WTC11 (cell line): ENCODE measurements at regions not wholly inside any gene's neighbourhood (a gene's known extent, or its start where the extent isn't known, plus 50 kb on each side); places are given as distances from the start of the nearest gene placed in this dataset.
"Not testable (repeated sequence)": the region's sequence is repeated elsewhere in the genome, so short reads cannot be mapped to it uniquely, and the experiment has no call there.

Source experiments
- ATAC-seq: fragments of 200-7000 bp; cut with Tn5 transposase; 2 replicates; pipeline ENCODE4 v1.10.0; 2021; ENCODE audit warnings: mild to moderate bottlenecking, moderate library complexity
- CTCF ChIA-PET: fragments of 300-600 bp; sonication (Branson Sonifier 250); formaldehyde crosslinking; loops from one replicate; lab custom pipeline; 2021; ENCODE audit warnings: antibody characterized with exemption; lab: Charles Lee
- POLR2A ChIA-PET: fragments of 350-600 bp; sonication (Branson Sonifier 250); formaldehyde crosslinking; loops from one replicate; lab custom pipeline; 2021; ENCODE audit warnings: antibody characterized with exemption; lab: Charles Lee
- DNase-seq: peaks from one replicate; pipeline ENCODE4 v3.0.0; 2021; ENCODE audit warnings: low spot score
- H3K27ac Mint-ChIP-seq: 2 replicates; pipeline ENCODE4 v1.8.0; 2021; ENCODE audit warnings: mixed read lengths
- H3K27me3 Mint-ChIP-seq: 2 replicates; pipeline ENCODE4 v1.8.0; 2021; ENCODE audit warnings: low read depth, mild to moderate bottlenecking, moderate library complexity, mixed read lengths
- H3K36me3 Mint-ChIP-seq: 2 replicates; pipeline ENCODE4 v1.8.0; 2021; ENCODE audit warnings: mixed read lengths
- H3K4me1 Mint-ChIP-seq: 2 replicates; pipeline ENCODE4 v1.8.0; 2022; ENCODE audit warnings: mixed read lengths
- H3K4me3 Mint-ChIP-seq: 2 replicates; pipeline ENCODE4 v1.8.0; 2021; ENCODE audit warnings: mild to moderate bottlenecking, moderate library complexity, mixed read lengths
- H3K9me3 Mint-ChIP-seq: 2 replicates; pipeline ENCODE4 v1.8.0; 2021; ENCODE audit warnings: mixed read lengths
- CREB1 ChIP-seq: sonication (generic); formaldehyde crosslinking; IDR thresholded peaks from 2 replicates; pipeline ENCODE4 v1.8.0; 2023; ENCODE audit warnings: mild to moderate bottlenecking, missing genetic modification reagents
- IRF2 ChIP-seq: sonication (generic); formaldehyde crosslinking; IDR thresholded peaks from 2 replicates; pipeline ENCODE4 v1.8.0; 2022; ENCODE audit warnings: low read depth, missing genetic modification reagents, borderline replicate concordance
- MXD4 ChIP-seq: fragments of 250-450 bp; sonication (Bioruptor Pico); IDR thresholded peaks from 2 replicates; pipeline ENCODE4 v1.8.0; 2021; ENCODE audit warnings: mild to moderate bottlenecking, moderate library complexity, borderline replicate concordance
- NFYB ChIP-seq: sonication (generic); formaldehyde crosslinking; conservative IDR thresholded peaks from 2 replicates; pipeline ENCODE4 v1.8.0; 2022; ENCODE audit warnings: low read depth, missing genetic modification reagents
- OVOL2 ChIP-seq: fragments of 250-450 bp; sonication (Bioruptor Pico); IDR thresholded peaks from 2 replicates; pipeline ENCODE4 v1.9.0; 2021; ENCODE audit warnings: mild to moderate bottlenecking, borderline replicate concordance
- SMAD3 ChIP-seq: sonication (generic); formaldehyde crosslinking; IDR thresholded peaks from 2 replicates; pipeline ENCODE4 v1.8.0; 2022; ENCODE audit warnings: missing genetic modification reagents, mild to moderate bottlenecking, borderline replicate concordance
- TEAD4 ChIP-seq: sonication (generic); formaldehyde crosslinking; IDR thresholded peaks from 2 replicates; pipeline ENCODE4 v1.8.0; 2022; ENCODE audit warnings: mild to moderate bottlenecking, missing genetic modification reagents
- ZNF121 ChIP-seq: sonication (generic); formaldehyde crosslinking; IDR thresholded peaks from 2 replicates; pipeline ENCODE4 v1.8.0; 2023; ENCODE audit warnings: missing genetic modification reagents
- ZNF232 ChIP-seq: sonication (generic); formaldehyde crosslinking; IDR thresholded peaks from 2 replicates; pipeline ENCODE4 v1.8.0; 2022; ENCODE audit warnings: mild to moderate bottlenecking, missing genetic modification reagents
- ZNF317 ChIP-seq: sonication (generic); formaldehyde crosslinking; IDR thresholded peaks from 2 replicates; pipeline ENCODE4 v1.8.1; 2023; ENCODE audit warnings: low read depth, mild to moderate bottlenecking, moderate library complexity, missing genetic modification reagents, borderline replicate concordance
- ZNF396 ChIP-seq: fragments of 250-450 bp; sonication (Bioruptor Pico); IDR thresholded peaks from 2 replicates; pipeline ENCODE4 v1.8.0; 2021; ENCODE audit warnings: mild to moderate bottlenecking, moderate library complexity, borderline replicate concordance
- TF ChIP-seq, protein P1 (sequence below): sonication (generic); formaldehyde crosslinking; conservative IDR thresholded peaks from 2 replicates; pipeline ENCODE4 v1.8.1; 2022; ENCODE audit warnings: mild to moderate bottlenecking, missing genetic modification reagents
- TF ChIP-seq, protein P2 (sequence below): sonication (generic); formaldehyde crosslinking; IDR thresholded peaks from 2 replicates; pipeline ENCODE4 v1.8.1; 2022; ENCODE audit warnings: low read depth, missing genetic modification reagents, borderline replicate concordance
- TF ChIP-seq, protein P3 (sequence below): sonication (generic); formaldehyde crosslinking; IDR thresholded peaks from 2 replicates; pipeline ENCODE4 v1.8.1; 2023; ENCODE audit warnings: mild to moderate bottlenecking, missing genetic modification reagents
- TF ChIP-seq, protein P4 (sequence below): sonication (generic); formaldehyde crosslinking; IDR thresholded peaks from 2 replicates; pipeline ENCODE4 v1.8.0; 2022; ENCODE audit warnings: mild to moderate bottlenecking, missing genetic modification reagents
- TF ChIP-seq, protein P5 (sequence below): fragments of 200-600 bp; IDR thresholded peaks from 2 replicates; pipeline ENCODE4 v1.8.0; 2022; ENCODE audit warnings: antibody characterized with exemption
- TF ChIP-seq, protein P6 (sequence below): sonication (generic); formaldehyde crosslinking; IDR thresholded peaks from 2 replicates; pipeline ENCODE4 v1.8.1; 2022; ENCODE audit warnings: mild to moderate bottlenecking, missing genetic modification reagents, moderate library complexity, borderline replicate concordance
- TF ChIP-seq, protein P7 (sequence below): sonication (generic); formaldehyde crosslinking; IDR thresholded peaks from 2 replicates; pipeline ENCODE4 v1.8.0; 2022; ENCODE audit warnings: missing genetic modification reagents

DNA sequence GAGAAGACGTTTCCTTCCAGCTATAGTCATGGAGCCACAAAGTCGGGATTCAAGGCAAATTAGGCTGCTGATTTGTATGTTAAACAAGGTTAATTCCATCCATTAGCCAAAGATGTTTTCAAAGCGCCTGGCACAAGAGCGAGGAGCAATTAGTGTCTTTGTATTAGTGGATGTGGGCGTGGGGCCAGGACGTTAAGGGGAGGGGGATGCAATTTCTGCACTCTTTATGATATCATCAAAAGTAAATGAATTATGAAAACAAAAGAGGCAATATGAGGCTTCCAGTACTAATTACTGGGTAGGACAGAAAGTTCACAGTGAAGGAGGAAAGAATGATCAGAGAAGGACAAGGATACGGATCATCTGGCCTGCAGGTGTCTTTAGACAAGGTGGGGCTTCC is 230.9 kb upstream of the MSX2 start:
- Mint-ChIP-seq H3K27ac (no peak overlapping the region), H3K9me3 (peaks cover 17% of the 10 kb centered on the region), H3K27me3 (no peaks in the 10 kb centered on the region), H3K36me3 (peaks cover 11% of the 10 kb centered on the region), H3K4me1 (0 out of 2 replicates have a peak, but pooled peaks cover 3% of the 10 kb centered on the region), H3K4me3 (no peak overlapping the region)
- ChIA-PET POLR2A (no interaction called here), CTCF (interaction anchor here (0.9 kb wide), 1 partner anchor 29 kb away, joined by 3 read pairs; no protein-coding TSS in a partner anchor)
- ATAC-seq, result no peak
- TF ChIP-seq, protein P1, sequence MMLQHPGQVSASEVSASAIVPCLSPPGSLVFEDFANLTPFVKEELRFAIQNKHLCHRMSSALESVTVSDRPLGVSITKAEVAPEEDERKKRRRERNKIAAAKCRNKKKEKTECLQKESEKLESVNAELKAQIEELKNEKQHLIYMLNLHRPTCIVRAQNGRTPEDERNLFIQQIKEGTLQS (CRISPR knock-in tag), result no peak
- TF ChIP-seq ZNF121 (CRISPR knock-in tag), result no peak
- no peak for TF ChIP-seq NFYB
- TF ChIP-seq, protein P2, sequence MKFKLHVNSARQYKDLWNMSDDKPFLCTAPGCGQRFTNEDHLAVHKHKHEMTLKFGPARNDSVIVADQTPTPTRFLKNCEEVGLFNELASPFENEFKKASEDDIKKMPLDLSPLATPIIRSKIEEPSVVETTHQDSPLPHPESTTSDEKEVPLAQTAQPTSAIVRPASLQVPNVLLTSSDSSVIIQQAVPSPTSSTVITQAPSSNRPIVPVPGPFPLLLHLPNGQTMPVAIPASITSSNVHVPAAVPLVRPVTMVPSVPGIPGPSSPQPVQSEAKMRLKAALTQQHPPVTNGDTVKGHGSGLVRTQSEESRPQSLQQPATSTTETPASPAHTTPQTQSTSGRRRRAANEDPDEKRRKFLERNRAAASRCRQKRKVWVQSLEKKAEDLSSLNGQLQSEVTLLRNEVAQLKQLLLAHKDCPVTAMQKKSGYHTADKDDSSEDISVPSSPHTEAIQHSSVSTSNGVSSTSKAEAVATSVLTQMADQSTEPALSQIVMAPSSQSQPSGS, result no peak
- TF ChIP-seq ZNF317 (CRISPR knock-in tag), result no peak
- no peak for TF ChIP-seq TEAD4 (CRISPR knock-in tag)
- no peak for TF ChIP-seq OVOL2 (CRISPR knock-in tag)
- TF ChIP-seq MXD4, result no peak
- no peak for TF ChIP-seq ZNF232 (CRISPR knock-in tag)
- no peak for TF ChIP-seq CREB1 (CRISPR knock-in tag)
- no peak for TF ChIP-seq IRF2 (CRISPR knock-in tag)
- TF ChIP-seq SMAD3 (CRISPR knock-in tag), result no peak
- TF ChIP-seq ZNF396 (CRISPR knock-in tag), result no peak
- TF ChIP-seq, protein P3, sequence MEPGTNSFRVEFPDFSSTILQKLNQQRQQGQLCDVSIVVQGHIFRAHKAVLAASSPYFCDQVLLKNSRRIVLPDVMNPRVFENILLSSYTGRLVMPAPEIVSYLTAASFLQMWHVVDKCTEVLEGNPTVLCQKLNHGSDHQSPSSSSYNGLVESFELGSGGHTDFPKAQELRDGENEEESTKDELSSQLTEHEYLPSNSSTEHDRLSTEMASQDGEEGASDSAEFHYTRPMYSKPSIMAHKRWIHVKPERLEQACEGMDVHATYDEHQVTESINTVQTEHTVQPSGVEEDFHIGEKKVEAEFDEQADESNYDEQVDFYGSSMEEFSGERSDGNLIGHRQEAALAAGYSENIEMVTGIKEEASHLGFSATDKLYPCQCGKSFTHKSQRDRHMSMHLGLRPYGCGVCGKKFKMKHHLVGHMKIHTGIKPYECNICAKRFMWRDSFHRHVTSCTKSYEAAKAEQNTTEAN (CRISPR knock-in tag), result no peak
- TF ChIP-seq, protein P4, sequence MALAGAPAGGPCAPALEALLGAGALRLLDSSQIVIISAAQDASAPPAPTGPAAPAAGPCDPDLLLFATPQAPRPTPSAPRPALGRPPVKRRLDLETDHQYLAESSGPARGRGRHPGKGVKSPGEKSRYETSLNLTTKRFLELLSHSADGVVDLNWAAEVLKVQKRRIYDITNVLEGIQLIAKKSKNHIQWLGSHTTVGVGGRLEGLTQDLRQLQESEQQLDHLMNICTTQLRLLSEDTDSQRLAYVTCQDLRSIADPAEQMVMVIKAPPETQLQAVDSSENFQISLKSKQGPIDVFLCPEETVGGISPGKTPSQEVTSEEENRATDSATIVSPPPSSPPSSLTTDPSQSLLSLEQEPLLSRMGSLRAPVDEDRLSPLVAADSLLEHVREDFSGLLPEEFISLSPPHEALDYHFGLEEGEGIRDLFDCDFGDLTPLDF (CRISPR knock-in tag), result no peak
- TF ChIP-seq, protein P5, sequence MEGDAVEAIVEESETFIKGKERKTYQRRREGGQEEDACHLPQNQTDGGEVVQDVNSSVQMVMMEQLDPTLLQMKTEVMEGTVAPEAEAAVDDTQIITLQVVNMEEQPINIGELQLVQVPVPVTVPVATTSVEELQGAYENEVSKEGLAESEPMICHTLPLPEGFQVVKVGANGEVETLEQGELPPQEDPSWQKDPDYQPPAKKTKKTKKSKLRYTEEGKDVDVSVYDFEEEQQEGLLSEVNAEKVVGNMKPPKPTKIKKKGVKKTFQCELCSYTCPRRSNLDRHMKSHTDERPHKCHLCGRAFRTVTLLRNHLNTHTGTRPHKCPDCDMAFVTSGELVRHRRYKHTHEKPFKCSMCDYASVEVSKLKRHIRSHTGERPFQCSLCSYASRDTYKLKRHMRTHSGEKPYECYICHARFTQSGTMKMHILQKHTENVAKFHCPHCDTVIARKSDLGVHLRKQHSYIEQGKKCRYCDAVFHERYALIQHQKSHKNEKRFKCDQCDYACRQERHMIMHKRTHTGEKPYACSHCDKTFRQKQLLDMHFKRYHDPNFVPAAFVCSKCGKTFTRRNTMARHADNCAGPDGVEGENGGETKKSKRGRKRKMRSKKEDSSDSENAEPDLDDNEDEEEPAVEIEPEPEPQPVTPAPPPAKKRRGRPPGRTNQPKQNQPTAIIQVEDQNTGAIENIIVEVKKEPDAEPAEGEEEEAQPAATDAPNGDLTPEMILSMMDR, result no peak
- TF ChIP-seq, protein P6, sequence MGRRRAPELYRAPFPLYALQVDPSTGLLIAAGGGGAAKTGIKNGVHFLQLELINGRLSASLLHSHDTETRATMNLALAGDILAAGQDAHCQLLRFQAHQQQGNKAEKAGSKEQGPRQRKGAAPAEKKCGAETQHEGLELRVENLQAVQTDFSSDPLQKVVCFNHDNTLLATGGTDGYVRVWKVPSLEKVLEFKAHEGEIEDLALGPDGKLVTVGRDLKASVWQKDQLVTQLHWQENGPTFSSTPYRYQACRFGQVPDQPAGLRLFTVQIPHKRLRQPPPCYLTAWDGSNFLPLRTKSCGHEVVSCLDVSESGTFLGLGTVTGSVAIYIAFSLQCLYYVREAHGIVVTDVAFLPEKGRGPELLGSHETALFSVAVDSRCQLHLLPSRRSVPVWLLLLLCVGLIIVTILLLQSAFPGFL, result no peak
- TF ChIP-seq, protein P7, sequence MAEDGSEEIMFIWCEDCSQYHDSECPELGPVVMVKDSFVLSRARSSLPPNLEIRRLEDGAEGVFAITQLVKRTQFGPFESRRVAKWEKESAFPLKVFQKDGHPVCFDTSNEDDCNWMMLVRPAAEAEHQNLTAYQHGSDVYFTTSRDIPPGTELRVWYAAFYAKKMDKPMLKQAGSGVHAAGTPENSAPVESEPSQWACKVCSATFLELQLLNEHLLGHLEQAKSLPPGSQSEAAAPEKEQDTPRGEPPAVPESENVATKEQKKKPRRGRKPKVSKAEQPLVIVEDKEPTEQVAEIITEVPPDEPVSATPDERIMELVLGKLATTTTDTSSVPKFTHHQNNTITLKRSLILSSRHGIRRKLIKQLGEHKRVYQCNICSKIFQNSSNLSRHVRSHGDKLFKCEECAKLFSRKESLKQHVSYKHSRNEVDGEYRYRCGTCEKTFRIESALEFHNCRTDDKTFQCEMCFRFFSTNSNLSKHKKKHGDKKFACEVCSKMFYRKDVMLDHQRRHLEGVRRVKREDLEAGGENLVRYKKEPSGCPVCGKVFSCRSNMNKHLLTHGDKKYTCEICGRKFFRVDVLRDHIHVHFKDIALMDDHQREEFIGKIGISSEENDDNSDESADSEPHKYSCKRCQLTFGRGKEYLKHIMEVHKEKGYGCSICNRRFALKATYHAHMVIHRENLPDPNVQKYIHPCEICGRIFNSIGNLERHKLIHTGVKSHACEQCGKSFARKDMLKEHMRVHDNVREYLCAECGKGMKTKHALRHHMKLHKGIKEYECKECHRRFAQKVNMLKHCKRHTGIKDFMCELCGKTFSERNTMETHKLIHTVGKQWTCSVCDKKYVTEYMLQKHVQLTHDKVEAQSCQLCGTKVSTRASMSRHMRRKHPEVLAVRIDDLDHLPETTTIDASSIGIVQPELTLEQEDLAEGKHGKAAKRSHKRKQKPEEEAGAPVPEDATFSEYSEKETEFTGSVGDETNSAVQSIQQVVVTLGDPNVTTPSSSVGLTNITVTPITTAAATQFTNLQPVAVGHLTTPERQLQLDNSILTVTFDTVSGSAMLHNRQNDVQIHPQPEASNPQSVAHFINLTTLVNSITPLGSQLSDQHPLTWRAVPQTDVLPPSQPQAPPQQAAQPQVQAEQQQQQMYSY (CRISPR knock-in tag), result no peak
- no peak for DNase-seq

DNA sequence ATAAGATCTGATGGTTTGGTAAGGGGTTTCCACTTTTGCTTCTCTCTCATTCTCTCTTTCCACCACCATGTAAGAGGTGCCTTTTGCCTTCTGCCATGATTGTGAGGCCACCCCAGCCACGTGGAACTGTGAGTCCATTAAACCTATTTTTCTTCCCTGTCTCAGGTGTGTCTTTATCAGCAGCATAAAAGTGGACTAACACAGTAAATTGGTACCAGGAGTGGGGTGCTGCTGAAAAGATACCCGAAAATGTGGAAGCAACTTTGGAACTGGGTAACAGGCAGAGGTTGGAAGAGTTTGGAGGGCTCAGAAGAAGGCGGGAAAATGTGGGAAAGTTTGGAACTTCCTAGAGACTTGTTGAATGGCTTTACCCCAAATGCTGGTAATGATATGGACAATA is 226.4 kb upstream of the MSX2 start:
- H3K4me1 Mint-ChIP-seq, H3K27me3 Mint-ChIP-seq, H3K27ac Mint-ChIP-seq, CTCF ChIA-PET, DNase-seq, ATAC-seq, POLR2A ChIA-PET, H3K4me3 Mint-ChIP-seq: not testable (repeated sequence)
- Mint-ChIP-seq H3K36me3 (peaks cover 28% of the 10 kb centered on the region), H3K9me3 (peaks cover 47% of the 10 kb centered on the region)

DNA sequence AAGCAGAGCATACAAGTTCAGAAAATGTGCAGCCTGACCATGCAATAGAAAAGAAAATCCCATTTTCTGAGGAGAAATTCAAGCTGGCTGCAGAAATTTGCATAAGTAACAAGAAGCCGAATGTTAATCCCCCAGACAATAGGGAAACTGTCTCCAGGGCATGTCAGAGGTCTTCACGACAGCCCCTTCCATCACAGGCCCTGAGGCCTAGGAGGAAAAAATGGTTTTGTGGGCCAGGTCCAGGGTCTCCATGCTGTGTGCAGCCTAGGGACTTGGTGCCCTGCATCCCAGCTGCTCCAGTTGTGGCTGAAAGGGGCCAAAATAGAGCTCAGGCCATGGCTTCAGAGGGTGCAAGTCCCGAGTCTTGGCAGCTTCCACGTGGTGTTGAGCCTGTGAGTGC is 225.8 kb upstream of the MSX2 start:
- H3K4me3 Mint-ChIP-seq, POLR2A ChIA-PET, H3K4me1 Mint-ChIP-seq, CTCF ChIA-PET, H3K27me3 Mint-ChIP-seq, ATAC-seq, DNase-seq, H3K27ac Mint-ChIP-seq: not testable (repeated sequence)
- peaks cover 28% of the 10 kb centered on the region for H3K36me3 Mint-ChIP-seq
- peaks cover 47% of the 10 kb centered on the region for H3K9me3 Mint-ChIP-seq
